Breast epithelium (tissue), 4 donors: ENCODE measurements at regions not wholly inside any gene's neighbourhood (a gene's known extent, or its start where the extent isn't known, plus 50 kb on each side); places are given as distances from the start of the nearest gene placed in this dataset.

Source experiments
- DNase-seq, 2 donors: peaks; one replicate each; pipeline ENCODE4 v3.0.0-alpha.2; 2019; ENCODE audit warnings: low spot score in 2 of 2
- H3K27ac ChIP-seq, 2 donors: fragments of 200-600 bp; sonication (generic) in 1 of 2; one replicate each; pipeline ENCODE4 v1.5.1; 2016 to 2019; ENCODE audit warnings: mild to moderate bottlenecking in 1 of 2
- H3K27me3 ChIP-seq, 2 donors: fragments of 200-600 bp; sonication (generic) in 1 of 2; one replicate each; pipeline versions ENCODE4 v1.5.1 to v1.6.0; 2017 to 2019; ENCODE audit warnings: control low read depth in 1 of 2, mild to moderate bottlenecking in 1 of 2
- H3K36me3 ChIP-seq: fragments of 200-600 bp; one replicate; pipeline ENCODE4 v1.5.1; 2019
- H3K4me1 ChIP-seq, 2 donors: fragments of 200-600 bp; sonication (generic); one replicate each; pipeline ENCODE4 v1.5.1; 2016 to 2019; ENCODE audit warnings: control low read depth in 1 of 2
- H3K4me3 ChIP-seq, 3 donors: fragments of 200-600 bp; sonication (generic); 1 replicate in 2 of 3; 2 replicates in 1 of 3; pipeline ENCODE4 v1.5.1; 2016 to 2019; ENCODE audit warnings: mild to moderate bottlenecking in 3 of 3, moderate library complexity in 2 of 3
- H3K9me3 ChIP-seq, 2 donors: fragments of 200-600 bp; sonication (generic) in 1 of 2; one replicate each; pipeline ENCODE4 v1.5.1; 2016 to 2019; ENCODE audit warnings: control low read depth in 1 of 2
- POLR2A ChIP-seq: fragments of 450-650 bp; IDR thresholded peaks from one replicate; pipeline ENCODE4 v1.6.1; 2016; ENCODE audit warnings: antibody characterized with exemption, mild to moderate bottlenecking, moderate library complexity
- POLR2AphosphoS5 ChIP-seq, 3 donors: sonication (generic); formaldehyde crosslinking; IDR thresholded peaks; one replicate each; pipeline ENCODE4 v1.6.1; 2017; ENCODE audit warnings: antibody characterized with exemption in 3 of 3
- intact Hi-C: fragments of 100-400 bp; cut with DNase I; formaldehyde crosslinking; loops from one replicate; pipeline ENCODE4 v1.15.1; 2023; ENCODE audit warnings: low total_unique reads
- TF ChIP-seq, protein P1 (sequence below), 3 donors: fragments of 450-650 bp; IDR thresholded peaks; one replicate each; pipeline ENCODE4 v1.5.1; 2016 to 2017; ENCODE audit warnings: antibody characterized with exemption in 3 of 3, mild to moderate bottlenecking in 3 of 3, moderate library complexity in 3 of 3

DNA sequence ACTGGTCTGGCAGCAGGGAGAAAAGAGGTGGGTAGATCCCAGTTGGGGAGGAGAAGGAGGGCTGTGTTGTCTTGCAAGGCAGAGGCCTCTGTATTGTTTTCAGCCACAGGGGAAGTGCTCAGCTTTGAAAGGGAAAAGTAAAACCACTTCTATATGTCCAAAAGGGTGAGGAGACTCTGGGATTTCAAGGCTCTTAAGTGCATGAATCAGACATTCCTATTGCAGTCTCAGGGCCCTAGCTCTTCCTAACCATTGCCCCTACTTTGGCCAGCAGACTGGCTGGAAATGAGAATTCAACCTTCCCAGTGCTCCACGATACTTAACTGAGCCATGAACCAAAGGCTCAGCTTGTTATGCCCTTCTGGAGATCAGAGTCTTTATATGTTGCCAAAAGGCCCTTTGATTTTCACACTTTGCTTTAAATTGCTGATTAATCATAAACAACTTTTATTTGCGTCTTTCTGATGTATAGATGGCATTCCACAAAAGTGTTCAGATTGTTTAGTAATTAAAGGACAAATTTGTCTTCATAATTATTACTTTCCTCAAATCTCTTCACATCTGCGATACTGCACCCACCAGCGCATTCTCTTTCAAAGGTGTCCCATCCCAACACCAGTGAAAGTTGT is 313.8 kb upstream of the MMADHC start:
- Histone ChIP-seq H3K27ac (no peak overlapping the region), H3K4me3 (no peak overlapping the region), H3K4me1 (no peaks in the 10 kb centered on the region), H3K36me3 (no peaks in the 10 kb centered on the region), H3K9me3 (no peaks in the 10 kb centered on the region), H3K27me3 (no peaks in the 10 kb centered on the region)
- DNase-seq: no peak
- TF ChIP-seq POLR2AphosphoS5 (IDR thresholded peaks at IDR 0.05): no peak
- no peak for TF ChIP-seq POLR2A
- TF ChIP-seq, protein P1, sequence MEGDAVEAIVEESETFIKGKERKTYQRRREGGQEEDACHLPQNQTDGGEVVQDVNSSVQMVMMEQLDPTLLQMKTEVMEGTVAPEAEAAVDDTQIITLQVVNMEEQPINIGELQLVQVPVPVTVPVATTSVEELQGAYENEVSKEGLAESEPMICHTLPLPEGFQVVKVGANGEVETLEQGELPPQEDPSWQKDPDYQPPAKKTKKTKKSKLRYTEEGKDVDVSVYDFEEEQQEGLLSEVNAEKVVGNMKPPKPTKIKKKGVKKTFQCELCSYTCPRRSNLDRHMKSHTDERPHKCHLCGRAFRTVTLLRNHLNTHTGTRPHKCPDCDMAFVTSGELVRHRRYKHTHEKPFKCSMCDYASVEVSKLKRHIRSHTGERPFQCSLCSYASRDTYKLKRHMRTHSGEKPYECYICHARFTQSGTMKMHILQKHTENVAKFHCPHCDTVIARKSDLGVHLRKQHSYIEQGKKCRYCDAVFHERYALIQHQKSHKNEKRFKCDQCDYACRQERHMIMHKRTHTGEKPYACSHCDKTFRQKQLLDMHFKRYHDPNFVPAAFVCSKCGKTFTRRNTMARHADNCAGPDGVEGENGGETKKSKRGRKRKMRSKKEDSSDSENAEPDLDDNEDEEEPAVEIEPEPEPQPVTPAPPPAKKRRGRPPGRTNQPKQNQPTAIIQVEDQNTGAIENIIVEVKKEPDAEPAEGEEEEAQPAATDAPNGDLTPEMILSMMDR (IDR thresholded peaks at IDR 0.05): no peak
- intact Hi-C loops: no loop called here

DNA sequence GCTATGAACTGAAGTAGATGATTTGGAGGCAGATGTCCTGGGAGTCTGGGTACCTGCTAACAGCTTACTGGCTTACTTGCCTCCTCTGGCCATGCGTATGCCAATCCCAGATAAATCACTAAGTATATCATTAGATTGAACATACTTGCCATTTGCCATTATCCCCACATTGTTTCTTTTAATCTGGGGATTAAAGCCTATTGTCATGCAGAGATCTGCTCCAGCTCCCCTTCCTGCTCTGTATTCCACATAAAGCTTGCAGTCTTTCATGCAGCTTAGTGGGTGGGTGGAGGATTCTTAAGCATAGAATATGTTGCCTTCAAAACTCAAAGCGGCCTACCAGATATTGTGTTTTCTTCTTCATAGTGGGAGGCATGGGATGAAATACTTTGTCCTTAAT is 311.8 kb upstream of the MMADHC start:
- Histone ChIP-seq H3K27me3 (no peaks in the 10 kb centered on the region), H3K27ac (no peak overlapping the region), H3K4me3 (no peak overlapping the region), H3K4me1 (no peaks in the 10 kb centered on the region), H3K9me3 (no peaks in the 10 kb centered on the region), H3K36me3 (no peaks in the 10 kb centered on the region)
- no peak for DNase-seq
- intact Hi-C loops: no loop called here
- no peak for TF ChIP-seq POLR2AphosphoS5 (IDR thresholded peaks at IDR 0.05)

DNA sequence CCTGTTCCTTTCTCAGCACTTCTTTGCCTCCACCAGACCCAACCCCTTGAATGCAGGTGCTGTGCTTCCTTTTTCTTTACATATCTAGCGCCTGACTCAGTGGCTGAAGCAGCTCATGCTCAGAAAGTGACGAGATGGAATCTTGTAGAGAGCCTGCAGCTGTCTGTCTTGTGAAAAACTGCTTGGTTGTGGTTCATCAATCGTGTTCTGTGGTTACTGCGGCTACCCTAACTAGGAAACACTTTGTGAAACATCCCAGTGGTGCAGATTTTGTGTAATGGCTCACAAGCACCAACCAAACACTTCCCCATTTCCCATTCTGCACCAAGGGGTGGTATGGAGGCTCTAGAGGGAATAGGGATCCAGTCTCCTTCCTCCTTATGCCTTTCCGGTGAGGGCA is 307.2 kb upstream of the MMADHC start:
- no peaks in the 10 kb centered on the region for H3K36me3 ChIP-seq
- no peak for DNase-seq
- H3K9me3 ChIP-seq: no peaks in the 10 kb centered on the region
- intact Hi-C loops: no loop called here
- TF ChIP-seq POLR2A: no peak
- no peak overlapping the region for H3K27ac ChIP-seq
- H3K4me1 ChIP-seq: no peaks in the 10 kb centered on the region
- H3K27me3 ChIP-seq: no peaks in the 10 kb centered on the region
- no peak overlapping the region for H3K4me3 ChIP-seq

DNA sequence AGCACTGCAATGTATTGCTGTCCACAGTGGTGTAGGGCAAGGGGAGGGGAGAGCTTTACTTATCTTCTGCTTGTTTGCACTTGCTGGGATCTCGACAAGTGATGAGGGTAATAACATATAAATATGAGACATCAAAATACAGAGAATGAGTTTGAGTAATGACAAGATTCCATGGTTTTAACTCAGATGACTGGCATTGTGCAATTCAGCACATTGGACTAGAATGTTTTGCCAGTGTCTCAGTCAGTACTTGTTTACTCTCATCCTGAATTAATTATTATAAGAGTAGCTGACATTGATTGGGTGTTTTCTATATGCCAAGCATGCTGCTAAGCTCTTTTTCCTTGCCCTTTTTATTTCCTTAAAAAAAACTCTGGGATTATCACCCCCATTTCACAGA is 306.7 kb upstream of the MMADHC start:
- intact Hi-C loops: no loop called here
- H3K27me3 ChIP-seq: no peaks in the 10 kb centered on the region
- H3K4me3 ChIP-seq: no peak overlapping the region
- H3K36me3 ChIP-seq: no peaks in the 10 kb centered on the region
- H3K9me3 ChIP-seq: no peaks in the 10 kb centered on the region
- H3K27ac ChIP-seq: no peak overlapping the region
- TF ChIP-seq POLR2AphosphoS5 (IDR thresholded peaks at IDR 0.05): no peak
- no peak for TF ChIP-seq POLR2A
- TF ChIP-seq, protein P1 (IDR thresholded peaks at IDR 0.05): no peak
- H3K4me1 ChIP-seq: no peaks in the 10 kb centered on the region
- DNase-seq: no peak

DNA sequence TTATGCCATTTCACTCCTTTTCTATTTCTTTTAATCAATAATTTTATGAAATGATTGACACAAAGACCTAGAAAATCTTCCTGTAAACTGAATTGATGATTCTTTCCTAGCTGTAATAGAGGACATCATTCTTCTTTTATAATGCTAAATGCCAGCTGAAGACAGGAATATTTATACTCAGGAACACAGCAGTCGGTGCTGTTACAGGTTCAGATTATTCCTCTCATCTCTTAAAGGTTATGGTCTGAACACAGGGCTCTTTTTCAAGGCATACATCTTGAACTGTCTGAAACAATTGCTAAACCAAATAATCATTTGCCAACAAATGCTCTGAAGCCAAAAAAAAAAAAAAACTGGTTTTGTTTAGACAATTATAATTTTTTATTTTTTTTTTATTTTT is 305.0 kb upstream of the MMADHC start:
- intact Hi-C loops: no loop called here
- H3K27ac ChIP-seq: no peak overlapping the region
- no peak for TF ChIP-seq POLR2A
- TF ChIP-seq, protein P1 (IDR thresholded peaks at IDR 0.05): no peak
- TF ChIP-seq POLR2AphosphoS5 (IDR thresholded peaks at IDR 0.05): no peak
- H3K27me3 ChIP-seq: no peaks in the 10 kb centered on the region
- H3K4me3 ChIP-seq: no peak overlapping the region
- H3K9me3 ChIP-seq: no peaks in the 10 kb centered on the region
- no peaks in the 10 kb centered on the region for H3K36me3 ChIP-seq
- no peak for DNase-seq
- no peaks in the 10 kb centered on the region for H3K4me1 ChIP-seq

DNA sequence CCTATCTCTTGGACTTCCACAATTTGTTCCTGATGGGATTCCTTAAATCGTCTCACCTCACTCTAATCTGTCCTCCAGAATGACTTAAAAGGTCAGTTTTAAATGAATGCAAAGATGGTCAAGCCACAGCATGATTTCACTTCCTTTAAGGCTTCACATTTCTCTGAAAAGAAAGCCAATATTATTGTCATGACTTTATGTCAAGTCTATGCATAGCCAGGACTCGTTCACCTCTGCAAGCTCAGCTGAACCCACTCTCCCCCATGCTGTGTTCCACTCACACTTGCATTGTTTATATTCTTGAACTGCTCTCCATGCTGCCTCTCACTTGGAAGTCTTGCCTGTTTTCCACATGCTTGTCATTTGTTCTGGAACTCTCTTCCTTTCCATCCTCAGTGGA is 298.4 kb upstream of the MMADHC start:
- DNase-seq: no peak
- Histone ChIP-seq H3K36me3 (no peaks in the 10 kb centered on the region), H3K27ac (no peak overlapping the region), H3K9me3 (no peaks in the 10 kb centered on the region), H3K4me1 (no peaks in the 10 kb centered on the region), H3K27me3 (no peaks in the 10 kb centered on the region), H3K4me3 (no peak overlapping the region)
- intact Hi-C loops: no loop called here
- TF ChIP-seq POLR2AphosphoS5 (IDR thresholded peaks at IDR 0.05) (no peak), POLR2A (no peak)

DNA sequence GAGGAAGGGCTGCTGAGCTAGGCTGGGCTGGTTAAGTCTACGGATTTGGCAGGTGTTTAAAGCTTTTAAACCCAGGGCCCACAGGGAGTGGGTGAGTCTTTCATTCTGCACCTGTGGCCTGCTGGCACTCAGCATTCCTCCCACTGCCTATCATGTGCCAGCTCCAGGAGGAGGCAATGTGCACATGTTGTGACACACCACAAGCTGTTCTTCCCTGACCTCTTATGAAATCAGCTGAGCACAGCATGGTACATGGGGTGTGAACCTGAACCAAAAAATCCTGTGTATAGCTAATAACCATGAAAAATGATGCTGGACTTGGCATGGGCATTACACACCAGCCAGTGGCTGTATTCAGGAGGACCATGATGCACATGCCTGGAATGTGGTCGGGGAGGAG is 297.9 kb upstream of the MMADHC start:
- Histone ChIP-seq H3K9me3 (no peaks in the 10 kb centered on the region), H3K4me3 (no peak overlapping the region), H3K36me3 (no peaks in the 10 kb centered on the region), H3K27me3 (no peaks in the 10 kb centered on the region), H3K4me1 (no peaks in the 10 kb centered on the region), H3K27ac (no peak overlapping the region)
- intact Hi-C loops: no loop called here
- no peak for TF ChIP-seq POLR2AphosphoS5 (IDR thresholded peaks at IDR 0.05)
- TF ChIP-seq, protein P1 (IDR thresholded peaks at IDR 0.05): no peak
- TF ChIP-seq POLR2A: no peak
- DNase-seq: no peak
